HG03039 (cell line): ENCODE measurements at regions not wholly inside any gene's neighbourhood (a gene's known extent, or its start where the extent isn't known, plus 50 kb on each side); places are given as distances from the start of the nearest gene placed in this dataset.

Experiments used
- ATAC-seq: cut with Tn5 transposase; IDR thresholded peaks from one replicate; pipeline ENCODE4 v1.9.1; 2021; ENCODE audit warnings: mild to moderate bottlenecking, moderate library complexity; ENCODE audit not compliant: unreplicated experiment

DNA sequence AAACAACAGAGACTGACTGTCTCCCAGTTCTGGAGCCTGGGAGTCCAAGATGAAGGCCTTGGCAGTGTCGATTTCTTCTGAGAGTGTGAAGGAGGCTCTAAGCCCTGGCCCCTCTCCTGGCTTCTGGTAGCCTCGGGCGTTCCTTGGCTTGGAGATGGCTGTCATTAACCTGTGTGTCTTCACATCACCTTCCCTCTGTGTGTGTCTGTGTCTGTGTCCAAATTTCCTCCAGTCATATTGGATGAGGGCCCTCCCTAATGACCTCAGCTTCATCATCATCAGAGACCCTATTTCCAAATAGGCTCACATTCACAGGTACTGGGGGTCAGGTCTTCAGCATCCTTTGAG is 138.3 kb downstream of the TOMM20 start:
- no peak for ATAC-seq

DNA sequence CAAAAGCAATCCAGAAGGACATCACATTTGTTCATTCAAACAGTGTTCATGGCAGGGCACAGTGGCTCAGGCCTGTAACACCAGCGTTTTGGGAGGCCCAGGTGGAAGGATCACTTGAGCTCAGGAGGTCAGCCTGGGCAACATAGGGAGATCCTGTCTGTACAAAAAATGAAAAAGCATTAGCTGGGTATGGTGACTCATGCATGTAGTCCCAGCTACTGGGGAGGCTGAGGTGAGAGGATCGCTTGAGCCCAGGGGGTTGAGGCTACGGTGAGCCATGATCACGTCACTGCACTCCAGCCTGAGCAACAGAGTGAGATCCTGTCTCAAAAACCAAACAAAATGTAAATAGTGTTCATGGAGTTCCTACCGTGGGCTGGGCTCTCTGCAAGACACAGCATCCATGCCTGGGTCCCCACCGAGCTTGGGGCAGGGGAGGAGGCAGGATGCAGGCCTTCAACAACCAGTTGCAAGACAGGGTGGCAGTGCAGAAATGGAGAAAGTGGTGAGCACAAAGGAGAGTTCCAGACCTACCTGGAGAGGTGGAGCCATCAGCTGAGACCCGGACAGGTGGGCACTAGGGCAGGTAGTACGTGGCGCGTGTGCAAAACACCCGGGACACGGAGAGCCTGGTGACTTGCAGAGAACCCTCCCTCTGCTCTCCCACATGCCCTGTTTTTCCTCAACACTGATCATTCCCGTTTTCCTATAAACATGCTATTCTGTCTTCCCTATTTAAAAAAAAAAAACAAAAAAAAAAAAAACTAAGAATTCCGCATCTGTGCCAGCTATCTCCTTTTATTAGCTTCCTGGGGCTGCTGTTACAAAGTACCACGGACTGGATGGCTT is 138.9 kb downstream of the TOMM20 start:
- no peak for ATAC-seq

DNA sequence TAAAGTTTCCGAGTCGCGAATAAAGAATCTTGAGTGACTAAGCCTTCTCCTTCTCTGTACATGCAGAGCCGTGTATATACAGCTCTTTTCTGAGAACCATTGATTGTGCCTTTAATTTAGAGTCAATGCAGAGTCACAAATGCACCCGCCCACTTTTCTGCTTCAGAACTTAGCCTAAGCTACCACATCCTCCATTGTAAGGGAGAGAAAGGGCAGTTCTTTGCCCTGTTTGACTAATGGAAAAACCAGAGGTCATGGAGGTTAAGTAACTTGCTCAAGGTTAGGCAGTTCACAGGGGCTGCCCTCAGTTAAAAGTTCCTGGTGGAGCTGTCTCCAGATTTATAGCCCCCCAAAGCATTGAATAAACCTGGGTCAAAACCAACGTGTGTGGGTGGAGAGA is 139.6 kb downstream of the TOMM20 start:
- no peak for ATAC-seq

DNA sequence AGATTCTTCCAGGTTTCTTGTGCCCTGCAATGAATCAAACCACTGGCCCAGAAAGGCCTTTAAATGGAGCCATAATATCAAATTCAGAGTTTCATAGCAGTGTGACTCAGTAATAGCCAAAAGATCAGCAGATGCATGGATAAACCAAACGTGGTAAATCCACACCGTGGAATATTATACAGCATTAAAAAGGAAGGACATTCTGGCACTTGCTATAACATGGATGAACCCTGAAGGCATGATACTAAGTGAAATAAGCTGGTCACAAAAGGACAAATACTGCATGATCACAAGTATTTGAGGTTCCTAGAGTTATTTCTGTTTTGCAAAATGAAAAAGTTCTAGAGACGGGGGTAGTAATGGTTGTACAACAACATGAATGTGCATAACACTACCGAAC is 140.1 kb downstream of the TOMM20 start:
- ATAC-seq, result no peak

DNA sequence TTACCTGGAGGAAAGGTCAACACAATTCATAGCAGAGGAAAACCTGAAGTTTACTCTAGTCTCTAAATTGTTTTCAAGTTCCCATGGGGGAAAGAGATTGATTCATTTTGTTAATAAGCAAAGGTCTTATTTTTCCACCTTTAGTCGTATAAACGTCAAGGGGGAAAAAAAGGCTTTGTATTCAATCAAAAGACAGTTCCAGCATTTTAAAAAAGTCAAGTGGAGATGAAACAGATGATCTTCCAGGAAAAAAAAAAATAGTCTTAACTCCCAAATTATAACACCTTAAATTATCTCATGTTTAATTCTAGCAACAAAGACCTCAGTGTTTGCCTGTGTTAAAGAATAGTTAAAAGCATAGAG is 140.5 kb downstream of the TOMM20 start:
- ATAC-seq, result no peak

DNA sequence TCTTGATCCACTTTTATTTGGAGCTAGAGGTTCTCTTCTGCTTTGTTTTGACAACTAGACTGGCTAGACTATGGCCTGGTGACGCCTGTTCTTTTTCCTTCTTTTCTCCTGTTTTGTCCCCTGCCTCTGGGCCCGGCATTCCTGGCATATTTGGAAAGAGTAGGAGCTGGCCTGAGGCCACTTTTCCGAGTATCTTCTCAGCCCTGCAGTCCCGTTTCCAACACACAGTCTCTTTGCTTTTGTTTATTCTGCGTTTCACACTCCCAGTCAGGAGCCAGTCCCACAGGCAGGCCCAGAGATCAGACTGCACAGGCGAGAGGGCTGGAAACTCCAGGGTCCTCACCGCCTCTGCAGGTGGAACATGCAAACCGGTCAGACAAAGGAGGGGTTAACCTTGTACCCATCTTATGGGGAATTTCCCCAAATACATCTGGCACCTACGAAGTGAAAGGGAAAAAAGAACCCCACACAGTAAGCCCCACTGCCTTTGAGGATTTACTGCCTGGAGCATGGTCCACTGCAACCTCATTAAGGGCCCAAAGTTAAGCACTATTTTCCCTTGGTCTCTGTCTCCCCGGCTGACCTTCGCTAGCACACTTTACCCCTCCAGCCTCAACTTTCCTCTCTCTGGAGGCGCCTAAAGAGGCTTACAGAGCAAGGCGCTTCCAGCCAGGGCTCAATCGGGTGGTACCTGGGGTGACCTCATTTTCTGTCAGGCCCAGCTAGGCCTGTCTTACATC is 141.1 kb downstream of the TOMM20 start:
- ATAC-seq, result no peak

DNA sequence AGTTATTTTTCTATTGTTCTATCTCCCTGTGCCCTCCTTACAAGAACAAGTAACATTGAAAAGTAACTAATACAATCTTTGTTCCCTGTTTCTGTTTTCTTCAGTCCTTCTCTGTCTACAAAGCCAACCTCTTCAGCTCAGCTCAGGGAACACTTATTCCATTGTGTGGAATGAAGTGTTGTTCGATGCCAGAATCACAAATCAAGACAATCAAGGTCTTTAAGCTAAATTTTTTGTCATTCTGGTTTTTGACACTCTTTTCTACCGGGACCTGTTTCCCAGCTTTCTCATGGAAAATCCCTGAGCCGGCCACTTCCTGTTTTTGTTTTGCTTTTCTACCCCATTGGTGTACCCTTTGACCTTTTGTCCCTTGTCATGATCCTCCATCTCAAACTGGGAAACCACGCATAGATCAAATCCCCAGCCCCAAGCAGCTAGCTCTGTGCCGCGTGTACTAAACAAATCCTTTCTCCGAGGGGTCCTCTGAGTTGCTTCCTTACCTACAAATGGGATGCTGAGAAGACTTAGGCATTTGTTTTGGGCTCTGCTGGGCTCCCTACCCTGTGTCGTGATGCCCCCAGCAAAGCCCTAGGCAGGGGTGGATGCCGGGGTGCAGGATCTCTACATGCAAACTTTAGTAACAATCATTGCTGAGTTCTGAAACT is 141.8 kb downstream of the TOMM20 start:
- no peak for ATAC-seq

DNA sequence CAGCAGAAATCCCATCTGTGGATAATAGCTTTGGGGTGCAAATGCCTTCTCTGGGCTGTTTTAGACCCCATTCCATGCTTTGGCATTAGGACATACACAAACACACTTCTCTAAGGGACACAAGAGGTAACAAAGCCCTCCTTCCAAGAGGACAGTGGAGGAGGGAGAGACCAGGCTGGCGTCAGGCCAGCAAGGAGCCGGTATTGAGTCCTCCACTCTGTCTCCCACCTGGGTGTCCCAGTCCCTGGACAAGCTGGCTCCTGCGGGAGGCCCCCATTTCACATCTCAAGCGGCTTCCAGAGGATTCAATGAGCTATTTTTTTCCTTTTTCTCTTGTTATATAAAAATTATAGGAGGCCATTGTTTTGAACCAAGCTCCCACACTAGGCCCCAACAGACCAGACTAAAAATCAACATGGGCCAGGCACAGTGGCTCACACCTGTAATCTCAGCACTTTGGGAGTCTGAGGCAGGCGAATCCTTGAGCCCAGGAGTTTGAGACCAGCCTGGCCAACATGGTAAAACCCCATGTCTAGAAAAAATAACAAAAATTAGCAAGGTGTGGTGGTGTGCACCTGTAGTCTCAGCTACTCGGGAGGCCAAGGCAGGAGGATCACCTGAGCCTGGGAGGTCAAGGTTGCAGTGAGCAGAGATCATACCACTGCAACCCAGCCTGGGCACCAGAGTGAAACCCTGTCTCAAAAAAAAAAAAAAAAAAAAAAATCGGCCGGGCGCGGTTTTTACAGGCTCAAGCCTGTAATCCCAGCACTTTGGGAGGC is 142.9 kb downstream of the TOMM20 start:
- ATAC-seq, result no peak

DNA sequence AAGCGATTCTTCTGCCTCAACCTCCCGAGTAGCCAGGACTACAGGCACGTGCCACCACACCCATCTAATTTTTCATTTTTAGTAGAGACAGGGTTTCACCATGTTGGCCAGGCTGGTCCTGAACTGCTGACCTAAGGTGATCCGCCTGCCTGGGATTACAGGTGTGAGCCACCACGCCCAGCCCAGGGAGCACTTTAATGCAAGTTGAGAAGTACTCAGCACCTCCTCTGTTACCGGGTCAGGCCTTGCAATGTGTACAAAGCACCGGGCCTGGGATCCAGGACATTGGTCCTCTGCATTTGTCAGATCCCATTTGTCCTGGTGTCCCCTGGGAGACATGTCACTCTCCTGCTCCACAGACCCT is 143.6 kb downstream of the TOMM20 start:
- no peak for ATAC-seq

DNA sequence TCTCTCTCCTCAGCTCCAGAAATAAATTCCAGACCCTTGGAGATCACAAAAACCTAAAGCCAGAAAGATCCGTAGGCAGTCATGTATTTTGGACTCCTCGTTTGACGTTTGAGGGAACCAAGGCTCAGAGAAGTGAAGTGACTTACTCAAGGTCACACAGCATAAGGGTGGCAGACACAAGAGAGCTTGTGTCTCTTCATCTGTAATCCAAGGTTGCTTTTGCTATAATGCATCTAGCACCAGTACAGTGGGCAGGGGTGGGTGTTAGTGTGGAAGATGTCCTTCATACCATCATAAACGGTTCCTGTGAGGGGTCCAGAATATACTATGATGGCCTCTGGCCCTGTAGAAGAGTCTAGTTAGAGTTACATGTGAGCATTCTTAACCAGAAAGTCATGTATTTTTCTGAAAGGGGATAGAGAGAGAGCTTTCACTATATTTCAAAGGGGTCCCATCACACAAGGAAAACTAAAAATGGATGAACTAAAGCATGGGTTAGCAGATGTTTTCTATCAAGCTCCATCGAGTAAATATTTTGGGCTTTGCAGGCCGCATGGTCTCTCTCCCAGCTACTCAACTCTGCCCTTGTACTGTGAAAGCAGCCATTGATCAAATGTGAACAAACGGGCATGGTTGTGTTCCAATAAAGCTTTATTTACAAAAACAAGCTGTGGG is 144.9 kb downstream of the TOMM20 start:
- no peak for ATAC-seq

DNA sequence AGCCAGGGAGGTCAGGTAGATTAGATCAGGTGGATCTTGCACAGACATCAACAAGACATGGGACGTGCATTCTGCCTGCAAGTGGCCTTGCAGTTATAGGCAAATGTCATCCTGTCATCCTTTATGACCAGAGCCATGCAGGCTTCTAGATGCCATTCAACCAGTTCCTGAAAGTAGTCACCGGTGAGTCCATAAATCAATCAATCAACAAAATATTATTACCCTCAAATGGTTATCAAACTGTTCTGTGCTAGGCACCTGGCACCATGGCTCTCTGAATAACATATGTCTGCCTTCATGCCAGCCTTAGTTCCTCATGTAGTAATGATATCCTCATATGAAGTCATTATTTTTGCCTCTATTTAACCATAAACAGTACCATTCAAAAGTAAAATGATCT is 146.9 kb downstream of the TOMM20 start:
- no peak for ATAC-seq

DNA sequence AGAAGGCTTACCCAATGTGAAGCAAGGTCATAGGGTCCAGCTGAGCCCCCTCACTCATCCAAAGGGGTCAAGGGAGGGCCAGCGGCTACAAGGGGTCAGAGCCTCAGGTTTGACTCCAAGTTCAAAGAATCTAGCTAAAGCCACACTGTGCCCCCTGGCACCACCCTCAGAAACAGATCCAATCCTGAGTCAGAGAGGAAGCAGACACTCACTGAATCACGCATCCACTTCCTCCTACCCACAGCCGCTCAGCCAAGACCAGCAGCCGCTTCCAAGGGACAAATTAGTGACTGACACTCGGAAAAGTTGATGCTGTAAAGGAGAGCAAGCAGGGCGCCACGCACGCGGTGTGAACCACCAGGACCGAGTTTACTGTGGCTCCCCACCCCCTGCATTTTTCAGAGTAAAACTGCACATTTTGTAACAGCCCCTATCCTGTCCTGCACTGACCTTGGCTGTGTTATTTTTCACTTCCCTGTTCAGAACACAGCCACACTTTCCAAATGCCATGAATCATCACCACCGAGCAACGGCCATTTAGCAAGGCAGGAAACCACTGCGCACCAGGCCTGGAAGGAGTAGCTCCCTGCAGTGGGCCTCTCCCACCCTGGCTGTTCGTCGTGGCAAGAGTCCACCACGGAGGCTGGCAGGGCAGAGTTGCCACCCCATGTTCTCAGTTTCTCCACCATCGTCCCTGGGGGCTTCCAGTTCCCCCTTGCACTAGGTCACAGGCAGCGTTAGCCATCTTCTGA is 147.8 kb downstream of the TOMM20 start:
- ATAC-seq, result no peak

DNA sequence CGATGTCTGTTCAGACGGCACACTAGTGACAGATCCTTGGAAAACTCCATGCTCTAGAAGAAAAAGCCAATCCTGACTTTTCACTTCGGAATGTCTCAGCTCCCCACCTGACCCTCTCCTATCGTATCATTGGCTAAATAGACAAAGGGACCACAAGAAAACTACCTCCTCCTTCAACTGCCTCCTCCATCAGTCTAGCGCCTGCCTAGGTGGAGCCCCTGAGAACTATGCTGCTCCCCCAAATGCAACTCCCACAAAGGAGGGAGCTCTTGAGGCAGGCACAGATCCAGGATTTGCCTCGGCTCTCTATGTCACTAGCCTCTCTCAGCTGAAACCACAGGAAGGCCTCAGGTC is 148.4 kb downstream of the TOMM20 start:
- no peak for ATAC-seq

DNA sequence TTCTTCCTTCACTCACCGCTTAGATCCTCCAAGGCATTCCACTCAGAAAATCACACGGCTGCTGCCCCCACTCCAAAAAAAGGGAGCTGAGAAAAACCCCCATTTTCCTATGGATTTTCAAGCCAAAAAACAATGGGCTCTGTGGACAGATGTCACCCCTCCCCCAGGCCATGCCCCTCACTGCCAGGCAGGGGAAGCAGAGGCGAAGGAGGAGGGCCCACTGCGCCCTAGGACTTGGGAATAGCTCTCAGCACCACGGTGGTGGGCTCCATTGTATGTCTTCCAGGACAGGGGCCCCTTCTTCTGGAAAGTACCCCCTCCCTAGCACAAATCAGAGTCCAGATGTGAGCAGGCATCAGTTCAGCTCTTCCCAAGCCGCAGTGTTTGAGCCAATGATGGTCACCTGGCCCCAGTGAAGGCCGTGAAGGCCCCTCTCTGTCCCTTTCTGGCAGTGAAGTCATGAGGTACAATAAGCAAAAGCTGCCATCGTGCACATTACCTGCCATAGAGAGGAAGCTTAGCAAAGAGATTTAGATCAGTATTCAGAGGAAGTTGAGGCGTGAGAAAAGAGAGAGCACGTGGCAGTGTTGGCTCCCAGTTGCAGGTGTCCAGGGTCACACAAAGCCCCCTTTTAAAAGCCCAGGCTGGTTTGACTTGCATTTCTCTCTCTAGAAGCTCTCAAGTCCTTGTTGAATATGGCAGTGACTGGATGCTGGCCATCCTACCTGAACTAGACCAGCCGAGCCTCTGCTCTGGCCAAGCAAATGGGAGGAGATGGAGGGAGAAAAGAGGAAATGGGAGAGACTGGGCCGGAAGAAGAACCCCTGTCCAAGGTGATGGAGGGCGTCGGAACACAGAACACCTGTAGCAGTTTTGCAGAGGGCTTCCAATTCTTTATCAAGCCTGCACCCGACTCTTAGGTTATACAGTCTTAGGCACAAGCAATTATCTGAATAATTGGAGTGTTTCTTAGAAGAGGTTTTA is 149.0 kb downstream of the TOMM20 start:
- no peak for ATAC-seq

DNA sequence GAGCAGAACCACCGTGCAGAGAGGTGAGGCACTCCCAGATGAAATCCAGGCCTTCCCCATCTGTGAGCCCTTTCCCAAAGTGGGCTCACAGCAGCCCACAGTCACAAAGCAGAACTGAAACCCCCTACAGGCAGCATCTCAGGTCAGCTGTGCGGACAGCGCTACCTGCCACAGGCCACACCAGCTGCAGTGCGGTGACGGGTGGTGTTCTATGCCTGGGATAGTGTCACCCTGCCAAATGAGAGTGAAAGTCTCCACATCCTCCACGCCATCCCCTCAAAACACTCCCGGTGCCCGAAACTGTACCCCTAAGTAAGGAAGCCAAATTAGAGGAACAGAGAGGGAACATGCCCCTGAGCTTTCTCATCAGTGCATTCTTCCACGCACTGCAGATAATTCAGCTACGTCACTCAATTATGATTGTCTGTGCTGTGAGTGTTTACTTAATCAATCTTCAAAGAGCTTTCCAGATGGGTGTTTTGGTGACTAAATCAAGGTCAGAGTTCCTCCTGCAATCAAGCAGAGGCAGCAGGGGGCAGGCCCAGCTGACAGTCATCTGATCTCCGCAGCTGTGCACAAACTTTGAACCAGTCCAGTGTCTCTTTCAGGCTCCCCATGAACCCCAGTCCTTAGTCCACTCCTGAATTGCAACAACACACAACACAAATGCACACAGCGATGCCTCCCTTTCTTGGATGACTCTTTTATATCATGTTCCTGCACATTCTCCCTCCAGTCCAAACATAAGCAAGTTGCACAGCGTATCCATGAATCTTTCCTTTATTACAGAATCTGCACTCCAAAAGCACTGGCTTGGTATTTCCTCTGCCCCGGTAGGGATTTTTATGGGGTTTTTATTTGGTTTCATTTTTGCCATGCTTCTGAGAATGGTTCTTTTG is 150.0 kb downstream of the TOMM20 start:
- ATAC-seq, result peak; percentile 60

DNA sequence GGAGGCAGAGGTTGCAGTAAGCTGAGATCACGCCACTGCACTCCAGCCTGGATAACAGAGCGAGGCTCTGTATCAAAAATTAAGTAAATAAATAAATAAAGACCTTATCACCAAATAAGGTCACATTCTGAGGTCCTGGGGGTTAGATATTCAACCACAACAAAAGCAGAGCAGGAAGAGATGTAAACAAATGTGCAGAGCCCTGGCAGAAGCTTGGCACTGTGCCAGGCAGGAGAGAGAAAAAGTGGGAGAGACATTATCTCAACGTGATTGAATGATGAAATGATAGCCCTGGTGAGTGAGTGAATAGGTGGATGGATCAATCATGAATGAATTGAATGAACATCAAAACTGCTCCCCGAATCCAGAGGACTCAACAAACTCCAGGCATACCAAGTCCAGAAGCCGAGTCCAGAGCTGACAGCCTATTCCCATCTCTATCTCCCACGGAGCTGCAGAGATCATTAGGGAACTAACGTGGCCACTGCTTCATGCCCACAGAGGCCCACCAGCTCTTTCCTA is 150.7 kb downstream of the TOMM20 start:
- ATAC-seq, result no peak

DNA sequence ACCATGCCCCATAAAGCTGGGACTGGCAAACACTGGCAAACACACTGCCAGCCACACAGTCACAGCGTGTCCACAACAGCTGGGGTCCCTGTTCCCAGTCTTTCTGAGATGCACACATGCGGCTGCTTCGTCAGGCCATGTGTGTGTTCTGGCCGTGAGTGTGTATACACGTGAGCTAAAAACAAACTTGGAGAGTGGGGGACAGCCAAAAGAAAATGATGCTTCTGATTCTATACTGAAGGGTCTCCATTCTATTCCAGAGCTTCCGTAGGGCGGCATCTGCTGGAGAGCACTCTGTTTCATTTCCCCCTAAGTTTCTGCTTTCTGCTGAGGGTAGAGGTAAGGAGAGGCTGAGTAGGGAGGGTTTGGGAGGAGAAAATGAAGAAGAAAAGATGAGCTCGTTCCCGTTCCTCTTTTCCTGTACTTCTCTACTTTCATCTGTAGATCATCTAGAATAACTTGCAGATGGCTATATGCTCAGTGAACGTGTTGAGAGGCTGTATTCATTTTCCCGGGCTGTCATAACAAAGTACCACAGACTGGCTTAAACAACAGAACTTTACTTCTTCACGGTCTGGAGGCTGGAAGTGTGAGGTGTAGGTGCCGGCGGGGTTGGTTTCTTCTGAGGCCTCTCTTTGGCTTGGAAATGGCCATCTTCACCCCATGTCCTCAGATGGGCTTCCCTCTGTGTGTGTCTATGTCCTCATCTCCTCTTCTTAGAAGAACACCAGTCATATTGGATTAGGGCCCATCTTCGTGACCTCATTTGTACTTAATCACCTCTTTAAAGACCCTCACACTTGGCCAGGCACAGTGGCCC is 151.6 kb downstream of the TOMM20 start:
- ATAC-seq, result no peak
